ENCODE measurements at regions not wholly inside any gene's neighbourhood (a gene's known extent, or its start where the extent isn't known, plus 50 kb on each side); places are given as distances from the start of the nearest gene placed in this dataset.

DNA sequence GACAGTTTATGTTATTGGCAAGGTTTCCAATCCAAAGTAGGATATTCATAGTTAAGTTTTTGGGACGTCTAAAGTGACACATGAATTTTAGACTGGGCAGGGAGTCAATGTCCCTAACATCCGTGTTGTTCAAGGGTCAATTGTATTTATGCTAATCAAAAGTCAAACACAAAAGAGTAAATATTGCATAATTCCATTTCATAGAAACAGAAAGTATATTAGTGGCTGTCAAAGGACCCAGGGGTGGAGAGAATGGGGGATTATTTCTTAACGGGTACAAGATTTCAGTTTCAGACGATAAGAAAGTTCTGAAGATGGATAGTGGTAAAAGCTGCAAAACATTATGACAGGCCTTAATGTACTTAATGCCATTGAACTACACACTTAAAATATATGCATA lies 971.8 kb upstream of the AGA start:
- TF ChIP-seq, protein P1, sequence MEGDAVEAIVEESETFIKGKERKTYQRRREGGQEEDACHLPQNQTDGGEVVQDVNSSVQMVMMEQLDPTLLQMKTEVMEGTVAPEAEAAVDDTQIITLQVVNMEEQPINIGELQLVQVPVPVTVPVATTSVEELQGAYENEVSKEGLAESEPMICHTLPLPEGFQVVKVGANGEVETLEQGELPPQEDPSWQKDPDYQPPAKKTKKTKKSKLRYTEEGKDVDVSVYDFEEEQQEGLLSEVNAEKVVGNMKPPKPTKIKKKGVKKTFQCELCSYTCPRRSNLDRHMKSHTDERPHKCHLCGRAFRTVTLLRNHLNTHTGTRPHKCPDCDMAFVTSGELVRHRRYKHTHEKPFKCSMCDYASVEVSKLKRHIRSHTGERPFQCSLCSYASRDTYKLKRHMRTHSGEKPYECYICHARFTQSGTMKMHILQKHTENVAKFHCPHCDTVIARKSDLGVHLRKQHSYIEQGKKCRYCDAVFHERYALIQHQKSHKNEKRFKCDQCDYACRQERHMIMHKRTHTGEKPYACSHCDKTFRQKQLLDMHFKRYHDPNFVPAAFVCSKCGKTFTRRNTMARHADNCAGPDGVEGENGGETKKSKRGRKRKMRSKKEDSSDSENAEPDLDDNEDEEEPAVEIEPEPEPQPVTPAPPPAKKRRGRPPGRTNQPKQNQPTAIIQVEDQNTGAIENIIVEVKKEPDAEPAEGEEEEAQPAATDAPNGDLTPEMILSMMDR (IDR thresholded peaks at IDR 0.05; ENCODE audit: low read depth, low read length, missing control alignments), result no peak
- in situ Hi-C loops (cut with HindIII; ENCODE audit: low sequenced_read_pairs), result no loop called here
- no peak overlapping the region for H3K4me3 ChIP-seq (ENCODE audit: low read depth, low read length)
- no peak for DNase-seq (ENCODE audit: low read depth)

GRCh38 chr4:178414881-178415446 lies 972.7 kb upstream of the AGA start:
- H3K4me3 ChIP-seq (ENCODE audit: low read depth, low read length), result no peak overlapping the region
- TF ChIP-seq, protein P1 (IDR thresholded peaks at IDR 0.05; ENCODE audit: low read depth, low read length, missing control alignments), result no peak
- DNase-seq (ENCODE audit: low read depth), result no peak
- in situ Hi-C loops (cut with HindIII; ENCODE audit: low sequenced_read_pairs), result no loop called here

DNA sequence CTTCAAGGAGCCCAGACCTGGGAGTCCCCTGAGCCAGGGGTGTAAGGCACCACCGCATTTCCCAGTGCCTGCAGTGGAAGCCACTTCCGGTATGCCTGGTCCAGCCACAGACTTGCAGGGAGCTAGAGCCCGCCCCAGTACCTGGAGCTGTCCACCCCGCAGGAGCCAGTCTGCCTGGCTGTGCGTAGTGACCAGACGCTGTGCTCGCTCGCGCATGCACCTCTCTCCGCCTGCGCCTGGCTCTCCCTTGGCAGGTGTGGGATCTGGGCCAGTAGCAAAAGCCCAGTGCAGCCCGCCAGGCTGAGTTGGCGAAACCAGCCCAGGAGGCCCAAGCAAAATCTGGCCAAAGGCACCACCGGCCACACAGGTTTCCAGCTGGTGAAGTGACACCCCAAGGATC lies 973.7 kb upstream of the AGA start:
- in situ Hi-C loops (cut with HindIII; ENCODE audit: low sequenced_read_pairs), result no loop called here
- no peak overlapping the region for H3K4me3 ChIP-seq (ENCODE audit: low read depth, low read length)
- TF ChIP-seq, protein P1 (IDR thresholded peaks at IDR 0.05; ENCODE audit: low read depth, low read length, missing control alignments), result no peak
- DNase-seq (ENCODE audit: low read depth), result no peak

- TF ChIP-seq, protein P1 (IDR thresholded peaks at IDR 0.05; ENCODE audit: low read depth, low read length, missing control alignments), result no peak
- in situ Hi-C loops (cut with HindIII; ENCODE audit: low sequenced_read_pairs), result no loop called here
- no peak for DNase-seq (ENCODE audit: low read depth)
- no peak overlapping the region for H3K4me3 ChIP-seq (ENCODE audit: low read depth, low read length)
These were observed 981.1 kb upstream of the AGA start for GRCh38 chr4:178423366-178423765.

DNA sequence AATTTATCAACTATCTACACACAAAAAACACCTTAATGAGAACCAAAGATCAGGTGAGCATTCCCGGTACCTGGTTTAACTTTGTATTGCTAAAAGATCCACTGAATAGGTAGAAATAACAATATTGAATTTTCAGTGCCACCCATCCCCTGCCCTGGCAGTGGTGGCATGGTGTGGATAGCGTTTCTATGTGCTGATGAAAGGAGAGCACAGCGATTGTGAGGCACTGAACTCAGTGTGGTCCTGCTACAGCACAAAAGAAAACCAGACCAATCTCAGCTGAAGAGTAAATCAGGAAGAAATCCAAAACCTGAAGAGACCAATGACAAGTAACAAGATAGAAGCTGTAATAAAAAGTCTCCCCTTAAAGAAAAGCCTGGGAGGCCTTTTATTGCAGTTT lies 984.6 kb upstream of the AGA start:
- in situ Hi-C loops (cut with HindIII; ENCODE audit: low sequenced_read_pairs), result no loop called here
- no peak overlapping the region for H3K4me3 ChIP-seq (ENCODE audit: low read depth, low read length)
- no peak for DNase-seq (ENCODE audit: low read depth)
- TF ChIP-seq, protein P1 (IDR thresholded peaks at IDR 0.05; ENCODE audit: low read depth, low read length, missing control alignments), result no peak

GRCh38 chr4:178427663-178428062 lies 985.4 kb upstream of the AGA start:
- no peak overlapping the region for H3K4me3 ChIP-seq (ENCODE audit: low read depth, low read length)
- TF ChIP-seq, protein P1 (IDR thresholded peaks at IDR 0.05; ENCODE audit: low read depth, low read length, missing control alignments), result no peak
- DNase-seq (ENCODE audit: low read depth), result no peak
- in situ Hi-C loops (cut with HindIII; ENCODE audit: low sequenced_read_pairs), result no loop called here

All from astrocyte of the cerebellum (primary cell).